Middle frontal gyrus (tissue), 1 donor: ENCODE measurements at regions not wholly inside any gene's neighbourhood (a gene's known extent, or its start where the extent isn't known, plus 50 kb on each side); places are given as distances from the start of the nearest gene placed in this dataset.
"Not testable (repeated sequence)": the region's sequence is repeated elsewhere in the genome, so short reads cannot be mapped to it uniquely, and the experiment has no call there.

Experiments used
- DNase-seq: peaks from one replicate; pipeline ENCODE4 v3.0.0-alpha.2; 2015; ENCODE audit warnings: low spot score; ENCODE audit errors: extremely low spot score

GRCh38 chr14:57061009-57061711 is 207.5 kb downstream of the EXOC5 start:
- no peak for DNase-seq

GRCh38 chr14:57060276-57060955 is 208.3 kb downstream of the EXOC5 start:
- DNase-seq = peak; percentile 5

- DNase-seq = no peak
Observed at GRCh38 chr14:57058319-57058718, 210.4 kb downstream of the EXOC5 start.

- no peak for DNase-seq
Observed at GRCh38 chr14:57057803-57058202, 210.9 kb downstream of the EXOC5 start.

GRCh38 chr14:57056522-57056921 is 212.2 kb downstream of the EXOC5 start:
- DNase-seq = not testable (repeated sequence)

GRCh38 chr14:57052705-57053302 is 215.9 kb downstream of the EXOC5 start:
- no peak for DNase-seq

GRCh38 chr14:57051633-57052032 is 217.1 kb downstream of the EXOC5 start:
- no peak for DNase-seq

- no peak for DNase-seq
Observed at GRCh38 chr14:57049848-57050247, 218.9 kb downstream of the EXOC5 start.

- no peak for DNase-seq
Observed at GRCh38 chr14:57046175-57046574, 222.5 kb downstream of the EXOC5 start.

GRCh38 chr14:57044101-57044973 is 224.4 kb downstream of the EXOC5 start:
- DNase-seq = not testable (repeated sequence)

- no peak for DNase-seq
Observed at GRCh38 chr14:57038689-57039088, 228.4 kb upstream of the OTX2 start.

GRCh38 chr14:57031474-57031873 is 221.2 kb upstream of the OTX2 start:
- DNase-seq = no peak

GRCh38 chr14:57029620-57030253 is 219.5 kb upstream of the OTX2 start:
- no peak for DNase-seq

- no peak for DNase-seq
Observed at GRCh38 chr14:57025456-57025855, 215.2 kb upstream of the OTX2 start.

GRCh38 chr14:57022608-57023007 is 212.3 kb upstream of the OTX2 start:
- no peak for DNase-seq

- DNase-seq = no peak
Observed at GRCh38 chr14:57018065-57018464, 207.8 kb upstream of the OTX2 start.

- no peak for DNase-seq
Observed at GRCh38 chr14:57013987-57014386, 203.7 kb upstream of the OTX2 start.

GRCh38 chr14:57009585-57010515 is 199.6 kb upstream of the OTX2 start:
- DNase-seq = no peak

- DNase-seq = no peak
Observed at GRCh38 chr14:57008534-57008933, 198.3 kb upstream of the OTX2 start.

GRCh38 chr14:56998728-56999127 is 188.4 kb upstream of the OTX2 start:
- no peak for DNase-seq
